ENCODE measurements at regions not wholly inside any gene's neighbourhood (a gene's known extent, or its start where the extent isn't known, plus 50 kb on each side); places are given as distances from the start of the nearest gene placed in this dataset.

DNA sequence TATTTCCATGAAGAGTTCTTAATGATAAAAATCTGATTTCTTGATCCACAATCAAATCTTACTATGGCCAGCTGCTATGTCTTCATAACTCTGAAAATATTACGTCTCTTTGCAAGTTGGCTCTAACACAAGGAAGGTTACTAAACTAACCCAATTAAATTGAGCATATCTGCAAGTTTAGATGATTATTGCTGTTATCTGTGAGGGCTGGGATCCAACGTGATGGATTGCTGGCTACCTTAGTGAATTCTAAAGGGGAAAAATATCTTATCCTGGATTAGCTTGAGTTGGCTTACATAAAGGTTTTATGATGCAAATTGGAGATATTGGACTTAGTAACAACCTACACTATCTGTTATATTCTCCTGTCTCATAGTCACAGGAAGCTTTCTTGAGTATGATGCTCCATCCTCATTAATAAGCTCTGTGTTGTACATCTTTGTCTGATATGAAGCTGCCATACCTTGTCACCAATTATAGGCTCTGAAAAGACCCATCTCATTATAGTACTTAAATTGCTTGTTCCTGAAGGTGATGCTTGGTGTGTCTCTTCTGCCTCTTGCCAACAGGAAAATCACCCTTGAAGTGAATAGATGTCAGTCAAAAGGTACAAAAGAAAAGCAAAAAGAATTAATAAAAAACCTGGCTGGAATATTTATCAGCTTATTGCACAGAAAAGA lies 733.0 kb upstream of the MEF2C start:
- H3K27me3 ChIP-seq = no peaks in the 10 kb centered on the region
- H3K9me3 ChIP-seq = no peaks in the 10 kb centered on the region
- H3K36me3 ChIP-seq = no peaks in the 10 kb centered on the region
- no peaks in the 10 kb centered on the region for H3K4me1 ChIP-seq
- no peak overlapping the region for H3K4me3 ChIP-seq
- DNase-seq = no peak
- no peak overlapping the region for H3K27ac ChIP-seq
- WGBS, 2 donors = 64 to 79% methylated on average over 2 of the region's 2 CpGs
- intact Hi-C loops (cut with DNase I) = no loop called here
- no peak for TF ChIP-seq POLR2A (IDR thresholded peaks at IDR 0.05)
- TF ChIP-seq, protein P1, sequence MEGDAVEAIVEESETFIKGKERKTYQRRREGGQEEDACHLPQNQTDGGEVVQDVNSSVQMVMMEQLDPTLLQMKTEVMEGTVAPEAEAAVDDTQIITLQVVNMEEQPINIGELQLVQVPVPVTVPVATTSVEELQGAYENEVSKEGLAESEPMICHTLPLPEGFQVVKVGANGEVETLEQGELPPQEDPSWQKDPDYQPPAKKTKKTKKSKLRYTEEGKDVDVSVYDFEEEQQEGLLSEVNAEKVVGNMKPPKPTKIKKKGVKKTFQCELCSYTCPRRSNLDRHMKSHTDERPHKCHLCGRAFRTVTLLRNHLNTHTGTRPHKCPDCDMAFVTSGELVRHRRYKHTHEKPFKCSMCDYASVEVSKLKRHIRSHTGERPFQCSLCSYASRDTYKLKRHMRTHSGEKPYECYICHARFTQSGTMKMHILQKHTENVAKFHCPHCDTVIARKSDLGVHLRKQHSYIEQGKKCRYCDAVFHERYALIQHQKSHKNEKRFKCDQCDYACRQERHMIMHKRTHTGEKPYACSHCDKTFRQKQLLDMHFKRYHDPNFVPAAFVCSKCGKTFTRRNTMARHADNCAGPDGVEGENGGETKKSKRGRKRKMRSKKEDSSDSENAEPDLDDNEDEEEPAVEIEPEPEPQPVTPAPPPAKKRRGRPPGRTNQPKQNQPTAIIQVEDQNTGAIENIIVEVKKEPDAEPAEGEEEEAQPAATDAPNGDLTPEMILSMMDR (IDR thresholded peaks at IDR 0.05) = no peak

DNA sequence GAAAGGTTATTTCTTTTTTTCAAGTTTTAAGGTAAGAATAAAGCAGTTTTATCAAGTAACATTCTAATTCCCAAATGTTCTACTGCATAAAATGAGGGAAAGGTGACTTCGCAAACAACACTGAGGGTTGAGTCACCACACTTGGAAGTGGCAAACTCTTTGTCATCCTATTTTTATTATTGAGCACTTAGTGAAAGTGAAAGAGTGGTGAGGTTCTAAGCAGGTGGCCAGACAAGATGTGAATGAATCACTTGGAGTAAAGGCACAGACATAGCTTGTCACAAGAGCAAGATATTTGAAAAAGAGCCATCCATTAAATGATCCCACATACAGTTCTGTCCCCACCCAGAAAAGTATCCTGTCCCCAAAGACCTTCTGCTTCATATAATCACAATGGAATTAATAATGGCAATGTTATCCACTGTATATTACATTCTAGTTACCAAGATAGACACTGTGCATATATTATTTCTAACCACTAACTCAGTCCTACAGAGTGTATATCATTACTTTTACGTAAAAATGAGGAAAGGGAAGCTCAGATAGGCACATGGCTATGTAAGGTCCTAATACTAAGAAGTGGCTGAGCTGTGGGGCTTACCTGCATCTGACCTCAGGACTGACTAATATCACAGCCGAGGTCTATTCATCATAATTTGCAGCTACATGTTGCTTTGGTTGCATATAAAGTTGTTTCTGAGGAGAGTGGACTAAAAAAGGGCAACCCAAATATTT lies 730.4 kb upstream of the MEF2C start:
- H3K4me1 ChIP-seq = no peaks in the 10 kb centered on the region
- no peaks in the 10 kb centered on the region for H3K9me3 ChIP-seq
- H3K27me3 ChIP-seq = no peaks in the 10 kb centered on the region
- no peak overlapping the region for H3K27ac ChIP-seq
- H3K4me3 ChIP-seq = no peak overlapping the region
- TF ChIP-seq, protein P1 (IDR thresholded peaks at IDR 0.05) = no peak
- TF ChIP-seq POLR2A (IDR thresholded peaks at IDR 0.05) = no peak
- no peak for DNase-seq
- WGBS, 2 donors = 71 to 81% methylated on average over 3 of the region's 3 CpGs
- H3K36me3 ChIP-seq = no peaks in the 10 kb centered on the region
- intact Hi-C loops (cut with DNase I) = no loop called here

- TF ChIP-seq POLR2A (IDR thresholded peaks at IDR 0.05) = no peak
- TF ChIP-seq, protein P1 (IDR thresholded peaks at IDR 0.05) = no peak
- no peaks in the 10 kb centered on the region for H3K36me3 ChIP-seq
- H3K27ac ChIP-seq = no peak overlapping the region
- no peak for DNase-seq
- intact Hi-C loops (cut with DNase I) = no loop called here
- no peaks in the 10 kb centered on the region for H3K9me3 ChIP-seq
- no peaks in the 10 kb centered on the region for H3K4me1 ChIP-seq
- no peaks in the 10 kb centered on the region for H3K27me3 ChIP-seq
- 55 to 66% methylated on average over 4 of the region's 4 CpGs for WGBS, 2 donors
- no peak overlapping the region for H3K4me3 ChIP-seq
Measured at GRCh38 chr5:89606939-89607534, 724.1 kb upstream of the MEF2C start.

GRCh38 chr5:89604342-89604741 lies 721.4 kb upstream of the MEF2C start:
- H3K36me3 ChIP-seq = no peaks in the 10 kb centered on the region
- H3K9me3 ChIP-seq = no peaks in the 10 kb centered on the region
- H3K4me3 ChIP-seq = no peak overlapping the region
- no peaks in the 10 kb centered on the region for H3K4me1 ChIP-seq
- H3K27ac ChIP-seq = no peak overlapping the region
- DNase-seq = no peak
- intact Hi-C loops (cut with DNase I) = no loop called here
- no peaks in the 10 kb centered on the region for H3K27me3 ChIP-seq
- 62 to 82% methylated on average over 1 of the region's 1 CpG for WGBS, 2 donors
- TF ChIP-seq, protein P1 (IDR thresholded peaks at IDR 0.05) = no peak
- TF ChIP-seq POLR2A (IDR thresholded peaks at IDR 0.05) = no peak

GRCh38 chr5:89601880-89602279 lies 718.9 kb upstream of the MEF2C start:
- no peaks in the 10 kb centered on the region for H3K27me3 ChIP-seq
- TF ChIP-seq, protein P1 (IDR thresholded peaks at IDR 0.05) = no peak
- no peak for TF ChIP-seq POLR2A (IDR thresholded peaks at IDR 0.05)
- no peak overlapping the region for H3K4me3 ChIP-seq
- no peak for DNase-seq
- 89 to 92% methylated on average over 12 of the region's 12 CpGs for WGBS, 2 donors
- no peaks in the 10 kb centered on the region for H3K4me1 ChIP-seq
- no peaks in the 10 kb centered on the region for H3K36me3 ChIP-seq
- H3K27ac ChIP-seq = no peak overlapping the region
- no peaks in the 10 kb centered on the region for H3K9me3 ChIP-seq
- intact Hi-C loops (cut with DNase I) = no loop called here
